SK-N-SH (cell line): ENCODE measurements at regions not wholly inside any gene's neighbourhood (a gene's known extent, or its start where the extent isn't known, plus 50 kb on each side); places are given as distances from the start of the nearest gene placed in this dataset.

ENCODE experiments used
- CTCF ChIA-PET: fragments of 300-600, 350-600 bp; formaldehyde crosslinking; extraction: SDS; loops from one replicate; lab custom pipeline; 2021; lab: Yijun Ruan, JAX
- POLR2A ChIA-PET: fragments of 350-600 bp; sonication (Branson Sonifier 250); formaldehyde crosslinking; extraction: SDS; loops from one replicate; lab custom pipeline; 2020; ENCODE audit warnings: antibody characterized with exemption, inconsistent platforms; lab: Yijun Ruan, JAX
- DNase-seq: peaks from one replicate; pipeline ENCODE4 v3.0.0; 2012
- H2AFZ ChIP-seq: fragments of 200-600 bp; sonication (generic); 2 replicates; pipeline ENCODE4 v1.8.1; 2016; ENCODE audit warnings: antibody characterized with exemption, mild to moderate bottlenecking, low read depth
- H3F3A ChIP-seq: fragments of 200-600 bp; sonication (generic); replicated peaks from 2 replicates; pipeline ENCODE3; 2016; ENCODE audit warnings: antibody characterized with exemption, mild to moderate bottlenecking; ENCODE audit not compliant: insufficient read depth
- H3K27ac ChIP-seq, 2 experiments: fragments of 200-500 bp in 1 of 2; fragments of 200-600 bp in 1 of 2; sonication (Bioruptor generic) in 1 of 2; sonication (generic), shearing (Covaris generic) in 1 of 2; 2 replicates each; pipeline versions ENCODE4 v1.5.1 to v1.6.1; 2014 to 2016; ENCODE audit warnings: low read depth in 2 of 2, inconsistent platforms in 1 of 2, low read length in 1 of 2, mild to moderate bottlenecking in 1 of 2, mixed read lengths in 1 of 2
- H3K27me3 ChIP-seq: fragments of 200-600 bp; sonication (generic), shearing (Covaris generic); 2 replicates; pipeline ENCODE4 v1.6.1; 2016; ENCODE audit warnings: mixed run types; ENCODE audit not compliant: insufficient read depth
- H3K36me3 ChIP-seq, 2 experiments: fragments of 200-500 bp in 1 of 2; fragments of 200-600 bp in 1 of 2; sonication (Bioruptor generic) in 1 of 2; sonication (generic) in 1 of 2; replicated peaks in 1 of 2; 2 replicates each; pipeline versions ENCODE3 to v1.5.1; 2014 to 2016; ENCODE audit warnings: low read length in 1 of 2, mild to moderate bottlenecking in 1 of 2; ENCODE audit not compliant: insufficient read depth in 2 of 2, control insufficient read depth in 1 of 2
- H3K4me1 ChIP-seq, 2 experiments: fragments of 200-500 bp in 1 of 2; fragments of 200-600 bp in 1 of 2; sonication (Bioruptor generic) in 1 of 2; sonication (generic), shearing (Covaris generic) in 1 of 2; 2 replicates each; pipeline versions ENCODE4 v1.5.1 to v1.6.1; 2014 to 2016; ENCODE audit warnings: low read depth in 1 of 2, low read length in 1 of 2, mixed run types in 1 of 2; ENCODE audit not compliant: insufficient read depth in 2 of 2, control insufficient read depth in 1 of 2
- H3K4me2 ChIP-seq: fragments of 200-600 bp; sonication (generic), shearing (Covaris generic); 2 replicates; pipeline ENCODE4 v1.6.1; 2017; ENCODE audit warnings: mixed run types
- H3K4me3 ChIP-seq, 2 experiments: fragments of 200-500 bp in 1 of 2; fragments of 200-600 bp in 1 of 2; sonication (Bioruptor generic) in 1 of 2; sonication (generic), shearing (Covaris generic) in 1 of 2; 2 replicates each; pipeline versions ENCODE4 v1.5.1 to v1.8.1; 2014 to 2016; ENCODE audit warnings: low read depth in 2 of 2, inconsistent platforms in 1 of 2, low read length in 1 of 2, mild to moderate bottlenecking in 1 of 2, mixed read lengths in 1 of 2, moderate library complexity in 1 of 2
- H3K79me2 ChIP-seq: fragments of 200-600 bp; sonication (generic); 2 replicates; pipeline ENCODE4 v1.8.1; 2017; ENCODE audit warnings: mild to moderate bottlenecking; ENCODE audit not compliant: insufficient read depth
- H3K9ac ChIP-seq: fragments of 200-600 bp; sonication (generic); 2 replicates; pipeline ENCODE4 v1.6.1; 2017; ENCODE audit warnings: mixed run types
- H3K9me2 ChIP-seq: fragments of 200-600 bp; sonication (generic); 2 replicates; pipeline ENCODE4 v1.6.1; 2017; ENCODE audit warnings: mixed run types
- H3K9me3 ChIP-seq: fragments of 200-600 bp; sonication (generic); 2 replicates; pipeline ENCODE4 v1.6.1; 2017; ENCODE audit warnings: mixed run types, mild to moderate bottlenecking, moderate library complexity
- H4K20me1 ChIP-seq: fragments of 200-600 bp; sonication (generic); 2 replicates; pipeline ENCODE4 v1.6.1; 2017; ENCODE audit warnings: mild to moderate bottlenecking, mixed run types; ENCODE audit not compliant: insufficient read depth
- EP300 ChIP-seq, 2 experiments: IDR thresholded peaks; 2 replicates each; pipeline versions ENCODE4 v1.4.0 to v1.6.1; 2012; ENCODE audit warnings: borderline replicate concordance in 1 of 2, low read depth in 1 of 2, low read length in 1 of 2
- EZH2phosphoT487 ChIP-seq: fragments of 200-600 bp; sonication (generic); IDR thresholded peaks from 2 replicates; pipeline ENCODE4 v1.6.1; 2017; ENCODE audit warnings: low read depth, mixed run types, mild to moderate bottlenecking, antibody characterized with exemption, moderate library complexity, borderline replicate concordance
- IRF3 ChIP-seq: fragments of 150-350 bp; IDR thresholded peaks from 2 replicates; pipeline ENCODE4 v1.6.1; 2016; ENCODE audit warnings: mild to moderate bottlenecking, low read depth, low read length
- MXI1 ChIP-seq: IDR thresholded peaks from 2 replicates; pipeline ENCODE4 v1.6.1; 2012; ENCODE audit warnings: mild to moderate bottlenecking, low read depth, low read length, improper control_type of control experiment
- NFIC ChIP-seq: IDR thresholded peaks from 2 replicates; pipeline ENCODE4 v1.4.0; 2012; ENCODE audit warnings: borderline replicate concordance
- SMC3 ChIP-seq: IDR thresholded peaks from 2 replicates; pipeline ENCODE4 v1.6.1; 2012; ENCODE audit warnings: low read depth, low read length, improper control_type of control experiment
- WGBS: methylation state at CpG from one replicate; pipeline ENCODE4 v1.1.6; 2017; ENCODE audit warnings: low lambda C conversion rate; 5-methylcytosine and 5-hydroxymethylcytosine counted together

- CTCF ChIA-PET = interaction anchor here (1.4 to 3.6 kb wide), 6 partner anchors 8 to 421 kb away, joined by 3 to 72 read pairs (median 18); no protein-coding TSS in a partner anchor
Observed at GRCh38 chr6:110526726-110527125, 50.3 kb upstream of the SLC22A16 start.

More at GRCh38 chr6:110526726-110527125, 50.3 kb upstream of the SLC22A16 start:
- no peaks in the 10 kb centered on the region for H3K27me3 ChIP-seq
- H3K9me2 ChIP-seq = no peaks in the 10 kb centered on the region
- POLR2A ChIA-PET = interaction anchor here (1.0 kb wide), 1 partner anchor 432 kb away, joined by 6 read pairs; the partner anchor contains the start of gene GTF3C6
- peaks cover 0 to 18% of the 10 kb centered on the region in 2 experiments; a peak in 2 of 4 replicates for H3K4me1 ChIP-seq
- H3K4me2 ChIP-seq = no peak overlapping the region
- peaks cover 27% of the 10 kb centered on the region for H3F3A ChIP-seq
- H3K79me2 ChIP-seq = no peaks in the 10 kb centered on the region
- no peak overlapping the region for H3K4me3 ChIP-seq
- no peak overlapping the region for H3K27ac ChIP-seq
- no peaks in the 10 kb centered on the region for H3K9me3 ChIP-seq
- H3K36me3 ChIP-seq = peaks cover 0 to 4% of the 10 kb centered on the region in 2 experiments
- H3K9ac ChIP-seq = no peak overlapping the region
- no peaks in the 10 kb centered on the region for H4K20me1 ChIP-seq
- TF ChIP-seq NFIC (no peak), MXI1 (no peak), EZH2phosphoT487 (no peak), SMC3 (no peak), IRF3 (no peak), EP300 (IDR thresholded peaks at IDR 0.05; ENCODE audit: borderline replicate concordance in 1 of 2, low read depth in 1 of 2, low read length in 1 of 2) (no peak)
- no peak overlapping the region for H2AFZ ChIP-seq
- WGBS = 91% methylated on average over 3 of the region's 3 CpGs
- no peak for DNase-seq
